Heart left ventricle (tissue), 16 donors: ENCODE measurements at regions not wholly inside any gene's neighbourhood (a gene's known extent, or its start where the extent isn't known, plus 50 kb on each side); places are given as distances from the start of the nearest gene placed in this dataset.

Experiments used
- ATAC-seq, 4 donors: fragments of 200-7000 bp; cut with Tn5 transposase; one replicate each; pipeline ENCODE4 v1.9.1; 2020 to 2022; ENCODE audit warnings: moderate library complexity in 4 of 4, mild to moderate bottlenecking in 3 of 4, moderate number of reproducible peaks in 1 of 4
- DNase-seq, 5 donors: peaks; one replicate each; pipeline ENCODE4 v3.0.0-alpha.2; 2020
- H3K27ac ChIP-seq, 12 donors: fragments of 200-600 bp; sonication (generic) in 4 of 12; one replicate each; pipeline versions ENCODE4 v1.5.0 to v1.8.0; 2016 to 2022; ENCODE audit warnings: mild to moderate bottlenecking in 2 of 12
- H3K27me3 ChIP-seq, 9 donors: fragments of 200-600 bp; sonication (generic) in 2 of 9; one replicate each; pipeline versions ENCODE4 v1.5.1 to v1.8.0; 2016 to 2022; ENCODE audit warnings: mild to moderate bottlenecking in 3 of 9
- H3K36me3 ChIP-seq, 9 donors: fragments of 200-600 bp; sonication (generic) in 2 of 9; one replicate each; pipeline versions ENCODE4 v1.5.0 to v1.8.0; 2018 to 2022; ENCODE audit warnings: mild to moderate bottlenecking in 2 of 9
- H3K4me1 ChIP-seq, 12 donors: fragments of 200-600 bp; sonication (generic) in 4 of 12; one replicate each; pipeline versions ENCODE4 v1.5.0 to v1.8.0; 2016 to 2022; ENCODE audit warnings: mild to moderate bottlenecking in 3 of 12
- H3K4me3 ChIP-seq, 12 donors: fragments of 200-600 bp; sonication (generic) in 4 of 12; one replicate each; pipeline versions ENCODE4 v1.5.0 to v1.8.0; 2017 to 2022; ENCODE audit warnings: mild to moderate bottlenecking in 9 of 12, moderate library complexity in 4 of 12
- H3K9me3 ChIP-seq, 12 donors: fragments of 200-600 bp; sonication (generic) in 4 of 12; one replicate each; pipeline versions ENCODE4 v1.5.0 to v1.8.0; 2016 to 2022; ENCODE audit warnings: mild to moderate bottlenecking in 1 of 12
- CTCF ChIP-seq, 12 donors: fragments of 200-600 bp; sonication (generic) in 4 of 12; IDR thresholded peaks; one replicate each; pipeline versions ENCODE4 v1.5.0 to v1.8.0; 2018 to 2022; ENCODE audit warnings: antibody characterized with exemption in 12 of 12, mild to moderate bottlenecking in 5 of 12
- POLR2A ChIP-seq, 2 donors: fragments of 450-650 bp; IDR thresholded peaks; one replicate each; pipeline ENCODE4 v1.6.1; 2017; ENCODE audit warnings: antibody characterized with exemption in 2 of 2, mild to moderate bottlenecking in 2 of 2, moderate library complexity in 2 of 2
- WGBS, 4 donors: extraction: QIAGEN DNeasy Blood & Tissue Kit in 2 of 4; methylation state at CpG; one replicate each; pipeline versions ENCODE4 v1.1.5 to v1.1.7; 2013 to 2018; 5-methylcytosine and 5-hydroxymethylcytosine counted together
- intact Hi-C, 10 donors: fragments of 100-400 bp; cut with DNase I; formaldehyde crosslinking; loops; one replicate each; pipeline versions ENCODE4 v1.11.1 to v1.14.2; 2022
- donor health status: ischemic (EF 13 %, LVEDD 7.1; RV severe dilation, severe dysfunction).
- donor health status: healthy with polysubstance abuse.
- donor health status: DM: no; HTN: yes; CAD: no.
- donor health status: DM: no; HTN: no; CAD: no.
- donor health status: ischemic (EF 25% LVEDD 6.9; RV normal size, moderate dysfunction).
- donor health status: ischemic (EF 25% LVEDD 5.7; RV mildly dilated, moderate dysfunction).
- donor health status: healthy.
- donor health status: DM: yes; HTN: yes; CAD: no.
- donor health status: ischemic (EF 35%, LVEDD 5.7; RV mildly dilated, moderate dysfunction).
- donor health status: nonischemic (EF 11% LVEDD 7.7; RV severe dilation, severe dysfunction).
- donor health status: DM: yes; HTN: yes; CAD: no.
- donor health status: PGD.
- donor health status: ischemic (EF 29% LVEDD 5.4; RV normal size, mild dysfunction).
- donor health status: nonischemic (EF 23%, LVEDD 6.1; RV moderate dilation, normal function).

- 38 to 65% (median 51%) methylated on average over 2 of the region's 2 CpGs for WGBS, 4 donors
- intact Hi-C loops, result loop anchor here in 1 of 10 donors (5.0 kb wide), 1 partner anchor 41 kb away; no protein-coding TSS in a partner anchor
- no peak for DNase-seq
- H3K9me3 ChIP-seq, result no peaks in the 10 kb centered on the region
- TF ChIP-seq POLR2A (IDR thresholded peaks at IDR 0.05) (no peak), CTCF (IDR thresholded peaks at IDR 0.05) (no peak)
- H3K36me3 ChIP-seq, result no peaks in the 10 kb centered on the region
- H3K4me1 ChIP-seq, result peaks cover 0 to 5% (median 0%) of the 10 kb centered on the region in 12 donors
- H3K27ac ChIP-seq, result no peak overlapping the region
- H3K4me3 ChIP-seq, result no peak overlapping the region
- no peak for ATAC-seq
- no peaks in the 10 kb centered on the region for H3K27me3 ChIP-seq
These were observed 233.6 kb upstream of the THSD7B start for GRCh38 chr2:136531731-136532130.

GRCh38 chr2:136530146-136530545 is 235.2 kb upstream of the THSD7B start:
- H3K36me3 ChIP-seq, result no peaks in the 10 kb centered on the region
- H3K9me3 ChIP-seq, result no peaks in the 10 kb centered on the region
- no peak for DNase-seq
- no peak overlapping the region for H3K4me3 ChIP-seq
- H3K27ac ChIP-seq, result no peak overlapping the region
- ATAC-seq, result no peak
- H3K27me3 ChIP-seq, result no peaks in the 10 kb centered on the region
- H3K4me1 ChIP-seq, result peaks cover 0 to 5% (median 0%) of the 10 kb centered on the region in 12 donors
- TF ChIP-seq CTCF (IDR thresholded peaks at IDR 0.05) (no peak), POLR2A (IDR thresholded peaks at IDR 0.05) (no peak)
- intact Hi-C loops, result loop anchor here in 1 of 10 donors (5.0 kb wide), 1 partner anchor 42 kb away; no protein-coding TSS in a partner anchor

- Histone ChIP-seq H3K27me3 (no peaks in the 10 kb centered on the region), H3K4me3 (no peak overlapping the region), H3K27ac (no peak overlapping the region), H3K36me3 (no peaks in the 10 kb centered on the region), H3K9me3 (no peaks in the 10 kb centered on the region), H3K4me1 (no peaks in the 10 kb centered on the region)
- DNase-seq (no peak), ATAC-seq (no peak)
- no peak for TF ChIP-seq CTCF (IDR thresholded peaks at IDR 0.05)
- no peak for TF ChIP-seq POLR2A (IDR thresholded peaks at IDR 0.05)
- intact Hi-C loops, result no loop called here
- WGBS, 4 donors, result 2 to 8% (median 6%) methylated on average over 2 of the region's 2 CpGs
These were observed 237.8 kb upstream of the THSD7B start for GRCh38 chr2:136527560-136527959.

- intact Hi-C loops, result no loop called here
- Histone ChIP-seq H3K27ac (no peak overlapping the region), H3K4me3 (no peak overlapping the region), H3K4me1 (no peaks in the 10 kb centered on the region), H3K27me3 (no peaks in the 10 kb centered on the region), H3K9me3 (no peaks in the 10 kb centered on the region), H3K36me3 (no peaks in the 10 kb centered on the region)
- DNase-seq, result no peak
- TF ChIP-seq CTCF (IDR thresholded peaks at IDR 0.05), result no peak
- TF ChIP-seq POLR2A (IDR thresholded peaks at IDR 0.05), result no peak
- ATAC-seq, result no peak
- 81 to 84% (median 82%) methylated on average over 6 of the region's 6 CpGs for WGBS, 4 donors
These were observed 242.6 kb upstream of the THSD7B start for GRCh38 chr2:136522724-136523123.
